MM.1S (cell line): ENCODE measurements at regions not wholly inside any gene's neighbourhood (a gene's known extent, or its start where the extent isn't known, plus 50 kb on each side); places are given as distances from the start of the nearest gene placed in this dataset.

Experiments used
- DNase-seq: peaks from one replicate; pipeline ENCODE4 v3.0.0-alpha.2; 2015
- H2AFZ ChIP-seq: fragments of 300-600 bp; sonication (generic); 2 replicates; pipeline ENCODE4 v1.6.0; 2016; ENCODE audit warnings: antibody characterized with exemption, low read length
- H3F3A ChIP-seq: fragments of 300-600 bp; sonication (generic); 2 replicates; pipeline ENCODE4 v1.6.1; 2016; ENCODE audit warnings: mild to moderate bottlenecking, antibody characterized with exemption, low read length, moderate library complexity, mixed read lengths; ENCODE audit not compliant: insufficient read depth
- H3K27ac ChIP-seq: fragments of 300-600 bp; sonication (generic); 2 replicates; pipeline ENCODE4 v1.5.1; 2016; ENCODE audit warnings: mild to moderate bottlenecking, low read length
- H3K27me3 ChIP-seq: fragments of 300-600 bp; sonication (generic); replicated peaks from 2 replicates; pipeline ENCODE4 v1.6.0; 2016; ENCODE audit warnings: low read length; ENCODE audit not compliant: insufficient read depth
- H3K36me3 ChIP-seq: fragments of 300-600 bp; sonication (generic); replicated peaks from 2 replicates; pipeline ENCODE4 v1.6.1; 2016; ENCODE audit warnings: mild to moderate bottlenecking, low read length, mixed read lengths; ENCODE audit not compliant: insufficient read depth
- H3K4me1 ChIP-seq: fragments of 300-600 bp; sonication (generic); 2 replicates; pipeline ENCODE4 v1.6.1; 2016; ENCODE audit warnings: low read length, mixed read lengths
- H3K4me2 ChIP-seq: fragments of 300-600 bp; sonication (generic); 2 replicates; pipeline ENCODE4 v1.6.0; 2016; ENCODE audit warnings: low read depth, low read length
- H3K4me3 ChIP-seq: fragments of 300-600 bp; sonication (generic); 2 replicates; pipeline ENCODE4 v1.5.1; 2016; ENCODE audit warnings: low read length, mixed read lengths
- H3K79me2 ChIP-seq: fragments of 300-600 bp; sonication (generic); 2 replicates; pipeline ENCODE4 v1.6.1; 2016; ENCODE audit warnings: mixed run types, low read length, mixed read lengths
- H3K9ac ChIP-seq: fragments of 300-600 bp; sonication (generic); 2 replicates; pipeline ENCODE4 v1.6.1; 2016; ENCODE audit warnings: low read length, mixed read lengths
- H3K9me2 ChIP-seq: fragments of 300-600 bp; sonication (generic); replicated peaks from 2 replicates; pipeline ENCODE4 v1.6.1; 2016; ENCODE audit warnings: mild to moderate bottlenecking, low read length, mixed read lengths; ENCODE audit not compliant: insufficient read depth
- H3K9me3 ChIP-seq: fragments of 300-600 bp; sonication (generic); replicated peaks from 2 replicates; pipeline ENCODE4 v1.6.1; 2016; ENCODE audit warnings: mild to moderate bottlenecking, low read length, mixed read lengths; ENCODE audit not compliant: insufficient read depth
- H4K20me1 ChIP-seq: fragments of 300-600 bp; sonication (generic); 2 replicates; pipeline ENCODE4 v1.6.1; 2016; ENCODE audit warnings: mild to moderate bottlenecking, low read length, moderate library complexity, mixed read lengths; ENCODE audit not compliant: insufficient read depth
- EZH2 ChIP-seq: fragments of 300-600 bp; sonication (generic); optimal IDR thresholded peaks from 2 replicates; pipeline ENCODE3; 2017; ENCODE audit warnings: low read depth, mild to moderate bottlenecking, antibody characterized with exemption, low read length, mixed read lengths
- EZH2phosphoT487 ChIP-seq: fragments of 300-600 bp; sonication (generic); IDR thresholded peaks from 2 replicates; pipeline ENCODE4 v1.6.1; 2018; ENCODE audit warnings: antibody characterized with exemption, low read length
- TF ChIP-seq, protein P1 (sequence below): fragments of 300-600 bp; sonication (generic); IDR thresholded peaks from 2 replicates; pipeline ENCODE4 v1.5.1; 2016; ENCODE audit warnings: antibody characterized with exemption, low read length, mixed read lengths

DNA sequence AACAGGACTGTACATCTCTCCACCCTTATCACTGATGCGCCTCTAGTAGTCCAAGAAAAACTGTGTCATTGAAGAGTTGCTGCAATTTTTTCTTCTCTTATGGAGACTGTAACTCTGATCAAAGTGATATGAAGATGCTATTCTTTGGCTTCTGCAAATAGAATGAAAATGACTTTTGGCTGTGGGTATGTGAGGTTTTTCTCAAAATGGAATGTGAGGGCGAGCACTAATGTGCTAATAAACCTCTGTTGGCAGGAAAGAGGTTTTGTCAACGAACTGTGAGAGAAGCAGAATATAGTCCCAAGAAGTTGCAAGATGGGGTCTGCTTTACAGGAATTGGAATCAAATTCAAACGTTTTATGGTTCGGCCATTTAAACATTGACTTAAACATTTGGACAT is 252.0 kb upstream of the GAS1 start:
- Histone ChIP-seq H3K9me3 (no peaks in the 10 kb centered on the region), H3K9ac (no peak overlapping the region), H2AFZ (no peak overlapping the region), H3K4me1 (no peaks in the 10 kb centered on the region), H3K27me3 (no peaks in the 10 kb centered on the region), H3K9me2 (no peaks in the 10 kb centered on the region), H3K4me3 (no peak overlapping the region), H3K79me2 (no peaks in the 10 kb centered on the region), H3K27ac (no peak overlapping the region), H3K36me3 (no peaks in the 10 kb centered on the region), H3F3A (no peaks in the 10 kb centered on the region), H4K20me1 (no peaks in the 10 kb centered on the region), H3K4me2 (no peak overlapping the region)
- TF ChIP-seq, protein P1, sequence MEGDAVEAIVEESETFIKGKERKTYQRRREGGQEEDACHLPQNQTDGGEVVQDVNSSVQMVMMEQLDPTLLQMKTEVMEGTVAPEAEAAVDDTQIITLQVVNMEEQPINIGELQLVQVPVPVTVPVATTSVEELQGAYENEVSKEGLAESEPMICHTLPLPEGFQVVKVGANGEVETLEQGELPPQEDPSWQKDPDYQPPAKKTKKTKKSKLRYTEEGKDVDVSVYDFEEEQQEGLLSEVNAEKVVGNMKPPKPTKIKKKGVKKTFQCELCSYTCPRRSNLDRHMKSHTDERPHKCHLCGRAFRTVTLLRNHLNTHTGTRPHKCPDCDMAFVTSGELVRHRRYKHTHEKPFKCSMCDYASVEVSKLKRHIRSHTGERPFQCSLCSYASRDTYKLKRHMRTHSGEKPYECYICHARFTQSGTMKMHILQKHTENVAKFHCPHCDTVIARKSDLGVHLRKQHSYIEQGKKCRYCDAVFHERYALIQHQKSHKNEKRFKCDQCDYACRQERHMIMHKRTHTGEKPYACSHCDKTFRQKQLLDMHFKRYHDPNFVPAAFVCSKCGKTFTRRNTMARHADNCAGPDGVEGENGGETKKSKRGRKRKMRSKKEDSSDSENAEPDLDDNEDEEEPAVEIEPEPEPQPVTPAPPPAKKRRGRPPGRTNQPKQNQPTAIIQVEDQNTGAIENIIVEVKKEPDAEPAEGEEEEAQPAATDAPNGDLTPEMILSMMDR: no peak
- no peak for TF ChIP-seq EZH2
- no peak for DNase-seq

DNA sequence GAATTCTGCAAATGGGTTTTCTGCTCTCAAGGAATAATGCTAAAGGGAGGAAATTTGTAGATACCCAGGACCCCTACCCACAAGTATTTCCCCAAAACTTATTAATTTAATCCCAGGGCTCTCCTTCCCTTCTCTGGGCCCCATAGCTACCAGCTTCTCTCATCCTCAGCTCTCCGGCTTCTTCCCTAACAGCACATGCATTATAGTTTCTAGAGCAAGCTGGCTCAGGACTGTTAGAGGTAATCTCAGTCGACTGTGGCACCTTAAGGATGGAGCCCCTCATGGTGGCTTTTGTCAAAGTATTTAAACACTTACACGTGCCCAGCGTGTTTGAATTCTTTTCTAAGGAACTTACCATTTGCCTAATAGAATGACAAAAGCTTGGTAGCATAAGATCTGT is 252.5 kb upstream of the GAS1 start:
- Histone ChIP-seq H3K9ac (no peak overlapping the region), H3K27ac (no peak overlapping the region), H2AFZ (no peak overlapping the region), H3K9me3 (no peaks in the 10 kb centered on the region), H3F3A (no peaks in the 10 kb centered on the region), H4K20me1 (no peaks in the 10 kb centered on the region), H3K4me2 (no peak overlapping the region), H3K27me3 (no peaks in the 10 kb centered on the region), H3K9me2 (no peaks in the 10 kb centered on the region), H3K36me3 (no peaks in the 10 kb centered on the region), H3K79me2 (no peaks in the 10 kb centered on the region), H3K4me3 (no peak overlapping the region), H3K4me1 (no peaks in the 10 kb centered on the region)
- TF ChIP-seq EZH2 (no peak), EZH2phosphoT487 (no peak)
- TF ChIP-seq, protein P1: no peak
- no peak for DNase-seq

DNA sequence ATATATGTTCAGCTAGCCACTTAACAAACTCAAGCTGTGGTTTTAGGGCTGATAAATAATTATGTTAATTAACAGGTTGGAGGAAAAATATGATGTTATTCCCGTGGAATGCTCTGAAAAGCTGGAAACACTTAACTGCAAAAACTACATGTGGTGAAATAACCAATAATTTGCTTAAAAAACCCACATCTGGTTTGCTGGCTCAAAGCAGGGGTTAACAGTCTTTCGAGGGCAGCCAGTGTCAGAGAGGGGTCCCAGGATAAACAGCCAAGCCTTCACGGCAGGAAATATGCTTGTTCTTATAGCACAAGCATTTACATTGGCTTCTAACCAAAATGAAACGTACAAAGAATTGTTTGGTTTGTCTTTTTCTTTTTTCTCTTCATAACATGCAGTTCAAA is 254.0 kb upstream of the GAS1 start:
- no peaks in the 10 kb centered on the region for H3K4me1 ChIP-seq
- no peak overlapping the region for H3K4me3 ChIP-seq
- no peaks in the 10 kb centered on the region for H3K27me3 ChIP-seq
- TF ChIP-seq EZH2phosphoT487 (no peak), EZH2 (no peak)
- TF ChIP-seq, protein P1: no peak
- H3K9ac ChIP-seq: no peak overlapping the region
- no peak overlapping the region for H3K27ac ChIP-seq
- H3K9me3 ChIP-seq: no peaks in the 10 kb centered on the region
- DNase-seq: no peak
- H4K20me1 ChIP-seq: no peaks in the 10 kb centered on the region
- no peak overlapping the region for H3K4me2 ChIP-seq
- no peaks in the 10 kb centered on the region for H3K79me2 ChIP-seq
- H3K36me3 ChIP-seq: no peaks in the 10 kb centered on the region
- no peak overlapping the region for H2AFZ ChIP-seq
- no peaks in the 10 kb centered on the region for H3K9me2 ChIP-seq
- H3F3A ChIP-seq: no peaks in the 10 kb centered on the region
